ENCODE measurements at regions not wholly inside any gene's neighbourhood (a gene's known extent, or its start where the extent isn't known, plus 50 kb on each side); places are given as distances from the start of the nearest gene placed in this dataset.
A peak's percentile ranks its signal among the peaks of the same experiment; 100 is the strongest.

- no peaks in the 10 kb centered on the region for H3K36me3 ChIP-seq
- no peaks in the 10 kb centered on the region for H4K20me1 ChIP-seq (ENCODE audit: low read depth)
These were observed 84.4 kb upstream of the SEPTIN5 start for GRCh38 chr22:19629720-19630419.

DNA sequence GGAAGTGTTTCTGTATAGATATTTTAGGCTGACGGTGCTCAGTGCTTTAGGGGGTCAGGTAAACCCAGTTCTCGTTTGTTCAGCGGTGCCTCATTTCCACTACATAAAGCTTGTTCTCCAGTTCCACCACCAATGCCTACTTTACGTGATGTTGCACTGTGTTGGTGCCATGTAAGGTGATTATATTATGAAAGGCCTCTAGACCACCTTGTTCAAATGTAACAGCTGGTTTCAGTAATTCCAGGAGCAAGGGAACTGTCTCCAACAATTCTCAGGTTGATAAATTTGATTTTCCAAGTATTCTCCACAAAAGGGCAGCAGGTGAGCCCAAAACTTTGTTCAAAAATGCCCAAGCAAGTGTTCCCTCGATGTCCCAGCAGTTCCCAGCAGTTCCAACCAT is 83.7 kb upstream of the SEPTIN5 start:
- Histone ChIP-seq H3K4me3 (no peak overlapping the region), H3K4me2 (no peak overlapping the region), H2AFZ (replicated peaks) (no peak overlapping the region), H3K9ac (no peak overlapping the region), H3K79me2 (ENCODE audit: low read depth) (no peaks in the 10 kb centered on the region), H3K27me3 (peaks cover 7% of the 10 kb centered on the region), H3F3A (ENCODE audit: low read depth) (no peaks in the 10 kb centered on the region), H4K20me1 (ENCODE audit: low read depth) (no peaks in the 10 kb centered on the region), H3K9me3 (ENCODE audit: low read depth) (no peaks in the 10 kb centered on the region), H3K4me1 (peaks cover 8% of the 10 kb centered on the region), H3K36me3 (no peaks in the 10 kb centered on the region), H3K27ac (no peak overlapping the region)
- no peaks in the 10 kb centered on the region for H3K36me3 Mint-ChIP-seq
- H3K27me3 Mint-ChIP-seq (ENCODE audit: insufficient read depth, low read depth) = peaks cover 15% of the 10 kb centered on the region
- no peak for DNase-seq (ENCODE audit: low spot score)
- TF ChIP-seq EZH2phosphoT487 (IDR thresholded peaks at IDR 0.05) = no peak
- TF ChIP-seq EZH2 (IDR thresholded peaks at IDR 0.05) = no peak
- no peak for TF ChIP-seq CTCF (IDR thresholded peaks at IDR 0.05)
- no peaks in the 10 kb centered on the region for H3K9me3 Mint-ChIP-seq
- H3K27ac Mint-ChIP-seq = no peak overlapping the region
- peaks cover 19% of the 10 kb centered on the region for H3K4me1 Mint-ChIP-seq
- no peak overlapping the region for H3K4me3 Mint-ChIP-seq

More at GRCh38 chr22:19629720-19630419, 84.4 kb upstream of the SEPTIN5 start:
- Histone ChIP-seq H3K4me2 (no peak overlapping the region), H3K9ac (no peak overlapping the region), H3K4me1 (peaks cover 9% of the 10 kb centered on the region), H3K4me3 (no peak overlapping the region), H3F3A (ENCODE audit: low read depth) (no peaks in the 10 kb centered on the region), H3K27me3 (peaks cover 7% of the 10 kb centered on the region), H3K27ac (no peak overlapping the region), H3K79me2 (ENCODE audit: low read depth) (no peaks in the 10 kb centered on the region), H3K9me3 (ENCODE audit: low read depth) (no peaks in the 10 kb centered on the region), H2AFZ (replicated peaks) (peak overlapping the region; percentile 92)
- Mint-ChIP-seq H3K27ac (no peak overlapping the region), H3K27me3 (ENCODE audit: insufficient read depth, low read depth) (peaks cover 15% of the 10 kb centered on the region), H3K9me3 (no peaks in the 10 kb centered on the region), H3K36me3 (no peaks in the 10 kb centered on the region), H3K4me3 (no peak overlapping the region), H3K4me1 (peaks cover 19% of the 10 kb centered on the region)
- TF ChIP-seq CTCF (IDR thresholded peaks at IDR 0.05) (peak; percentile 95), EZH2 (IDR thresholded peaks at IDR 0.05) (no peak), EZH2phosphoT487 (IDR thresholded peaks at IDR 0.05) (no peak)
- DNase-seq (ENCODE audit: low spot score) = peak; percentile 90

DNA sequence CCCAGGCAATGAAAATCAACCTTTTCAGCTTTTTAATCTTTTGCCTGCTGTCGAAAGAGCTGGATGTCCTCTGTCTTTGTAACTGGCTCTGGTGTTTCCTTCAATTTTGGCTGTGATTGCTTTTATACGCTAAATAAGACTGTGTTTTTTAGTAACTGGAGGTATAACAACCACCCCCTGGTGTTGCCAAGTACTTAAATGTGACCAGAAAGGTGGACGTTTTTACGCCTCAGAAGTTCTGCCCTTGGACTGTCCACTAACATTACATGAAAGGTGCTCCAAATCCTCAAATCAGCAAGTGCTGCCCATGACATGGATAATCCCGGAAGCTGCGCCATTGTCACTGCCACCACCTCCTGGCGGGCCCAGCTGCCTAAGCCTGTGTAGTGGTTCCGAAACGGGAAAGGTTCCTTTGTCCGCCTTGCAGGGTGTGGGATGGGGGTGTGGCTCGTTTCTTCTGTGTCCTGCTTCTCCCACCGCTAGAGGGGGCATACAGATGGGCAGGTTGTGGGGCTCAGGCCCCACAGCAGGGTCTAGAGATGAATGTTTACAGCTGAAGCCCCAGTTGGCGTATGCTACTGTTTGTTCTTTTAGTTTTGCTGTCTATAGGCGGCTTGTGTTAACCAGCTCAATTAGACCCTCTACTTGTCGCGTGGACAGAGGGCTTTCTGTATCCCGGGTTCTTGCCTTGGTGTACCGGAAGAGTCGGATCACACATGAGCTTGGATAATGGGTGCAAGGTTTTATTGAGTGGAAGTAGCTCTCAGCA is 82.2 kb upstream of the SEPTIN5 start:
- Histone ChIP-seq H3K27me3 (peaks cover 7% of the 10 kb centered on the region), H3K79me2 (ENCODE audit: low read depth) (no peaks in the 10 kb centered on the region), H3K4me3 (no peak overlapping the region), H3K27ac (no peak overlapping the region), H3K4me1 (no peaks in the 10 kb centered on the region), H3K9ac (no peak overlapping the region), H3K9me3 (ENCODE audit: low read depth) (no peaks in the 10 kb centered on the region), H4K20me1 (ENCODE audit: low read depth) (no peaks in the 10 kb centered on the region), H2AFZ (replicated peaks) (no peak overlapping the region), H3K4me2 (no peak overlapping the region), H3F3A (ENCODE audit: low read depth) (no peaks in the 10 kb centered on the region), H3K36me3 (no peaks in the 10 kb centered on the region)
- Mint-ChIP-seq H3K9me3 (no peaks in the 10 kb centered on the region), H3K27me3 (ENCODE audit: insufficient read depth, low read depth) (peaks cover 15% of the 10 kb centered on the region), H3K4me1 (peaks cover 12% of the 10 kb centered on the region), H3K27ac (no peak overlapping the region), H3K36me3 (no peaks in the 10 kb centered on the region), H3K4me3 (no peak overlapping the region)
- peak; percentile 78 for DNase-seq (ENCODE audit: low spot score)
- TF ChIP-seq EZH2phosphoT487 (IDR thresholded peaks at IDR 0.05) = no peak
- peak; percentile 69 for TF ChIP-seq CTCF (IDR thresholded peaks at IDR 0.05)
